ENCODE measurements at regions not wholly inside any gene's neighbourhood (a gene's known extent, or its start where the extent isn't known, plus 50 kb on each side); places are given as distances from the start of the nearest gene placed in this dataset.

- no peaks in the 10 kb centered on the region for H3K36me3 ChIP-seq (ENCODE audit: low read depth)
- H3K4me1 ChIP-seq (ENCODE audit: insufficient read depth), result no peaks in the 10 kb centered on the region
- DNase-seq, result no peak
- 16 to 23% methylated on average over 2 of the region's 2 CpGs for WGBS, 2 experiments (ENCODE audit: low coverage in 1 of 2, low lambda C conversion rate in 2 of 2, missing lambda C conversion rate in 2 of 2)
- no peaks in the 10 kb centered on the region for H3K27me3 ChIP-seq (replicated peaks; ENCODE audit: insufficient read depth)
- H3K4me2 ChIP-seq (ENCODE audit: unreplicated experiment), result no peak overlapping the region
- no peaks in the 10 kb centered on the region for H4K20me1 ChIP-seq (ENCODE audit: insufficient read depth)
- TF ChIP-seq EZH2phosphoT487 (IDR thresholded peaks at IDR 0.05; ENCODE audit: insufficient read depth, low read depth), result no peak
- TF ChIP-seq EZH2 (IDR thresholded peaks at IDR 0.05; ENCODE audit: insufficient read depth, poor library complexity, severe bottlenecking), result no peak
- no peaks in the 10 kb centered on the region for H3K79me2 ChIP-seq (ENCODE audit: insufficient read depth)
- no peak overlapping the region for H2AFZ ChIP-seq
- H3K9me3 ChIP-seq (ENCODE audit: low read depth), result no peaks in the 10 kb centered on the region
- no peak overlapping the region for H3K4me3 ChIP-seq
- no peaks in the 10 kb centered on the region for H3F3A ChIP-seq (ENCODE audit: insufficient read depth)
- H3K27ac ChIP-seq, result no peak overlapping the region
- H3K9me2 ChIP-seq (ENCODE audit: insufficient read depth), result no peaks in the 10 kb centered on the region
- in situ Hi-C loops (cut with MboI), result no loop called here
- no peak overlapping the region for H3K9ac ChIP-seq
Measured at GRCh38 chr7:125848157-125848556, 918.5 kb upstream of the POT1 start.

DNA sequence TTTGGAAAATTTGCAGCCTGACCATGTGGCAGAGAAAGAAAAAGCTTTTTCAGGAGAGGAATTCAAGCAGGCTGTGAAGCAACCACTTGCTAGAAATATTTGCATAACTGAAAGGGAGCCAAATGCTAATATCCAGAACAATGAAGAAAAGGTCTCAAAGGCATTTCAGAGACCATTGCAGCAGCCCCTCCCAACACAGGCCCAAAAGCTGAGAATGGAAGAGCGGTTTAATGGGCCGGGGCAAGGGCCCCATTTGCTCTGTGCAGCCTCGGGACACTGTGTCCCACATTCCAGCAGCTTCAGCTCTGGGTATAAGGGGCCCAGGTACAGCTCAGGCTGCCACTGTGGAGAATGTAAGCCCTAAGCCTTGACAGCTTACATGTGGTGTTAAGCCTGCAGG lies 918.1 kb upstream of the POT1 start:
- H2AFZ ChIP-seq, result no peak overlapping the region
- no peaks in the 10 kb centered on the region for H3K9me3 ChIP-seq (ENCODE audit: low read depth)
- H4K20me1 ChIP-seq (ENCODE audit: insufficient read depth), result no peaks in the 10 kb centered on the region
- DNase-seq, result no peak
- no peak overlapping the region for H3K27ac ChIP-seq
- H3K9ac ChIP-seq, result no peak overlapping the region
- no peaks in the 10 kb centered on the region for H3F3A ChIP-seq (ENCODE audit: insufficient read depth)
- H3K36me3 ChIP-seq (ENCODE audit: low read depth), result no peaks in the 10 kb centered on the region
- no peak overlapping the region for H3K4me3 ChIP-seq
- H3K9me2 ChIP-seq (ENCODE audit: insufficient read depth), result no peaks in the 10 kb centered on the region
- TF ChIP-seq EZH2 (IDR thresholded peaks at IDR 0.05; ENCODE audit: insufficient read depth, poor library complexity, severe bottlenecking) (no peak), EZH2phosphoT487 (IDR thresholded peaks at IDR 0.05; ENCODE audit: insufficient read depth, low read depth) (no peak)
- no peaks in the 10 kb centered on the region for H3K4me1 ChIP-seq (ENCODE audit: insufficient read depth)
- H3K4me2 ChIP-seq (ENCODE audit: unreplicated experiment), result no peak overlapping the region
- H3K27me3 ChIP-seq (replicated peaks; ENCODE audit: insufficient read depth), result no peaks in the 10 kb centered on the region
- H3K79me2 ChIP-seq (ENCODE audit: insufficient read depth), result no peaks in the 10 kb centered on the region
- 16 to 25% methylated on average over 3 of the region's 3 CpGs for WGBS, 2 experiments (ENCODE audit: low coverage in 1 of 2, low lambda C conversion rate in 2 of 2, missing lambda C conversion rate in 2 of 2)
- in situ Hi-C loops (cut with MboI), result no loop called here

- no peak for DNase-seq
- Histone ChIP-seq H3K27me3 (replicated peaks; ENCODE audit: insufficient read depth) (no peaks in the 10 kb centered on the region), H3K79me2 (ENCODE audit: insufficient read depth) (no peaks in the 10 kb centered on the region), H3K9me2 (ENCODE audit: insufficient read depth) (no peaks in the 10 kb centered on the region), H2AFZ (no peak overlapping the region), H3K27ac (no peak overlapping the region), H3K36me3 (ENCODE audit: low read depth) (no peaks in the 10 kb centered on the region), H3F3A (ENCODE audit: insufficient read depth) (no peaks in the 10 kb centered on the region), H3K4me1 (ENCODE audit: insufficient read depth) (no peaks in the 10 kb centered on the region), H3K4me3 (no peak overlapping the region), H3K4me2 (ENCODE audit: unreplicated experiment) (no peak overlapping the region), H3K9ac (no peak overlapping the region), H3K9me3 (ENCODE audit: low read depth) (no peaks in the 10 kb centered on the region), H4K20me1 (ENCODE audit: insufficient read depth) (no peaks in the 10 kb centered on the region)
- in situ Hi-C loops (cut with MboI), result no loop called here
- no peak for TF ChIP-seq EZH2 (IDR thresholded peaks at IDR 0.05; ENCODE audit: insufficient read depth, poor library complexity, severe bottlenecking)
- no peak for TF ChIP-seq EZH2phosphoT487 (IDR thresholded peaks at IDR 0.05; ENCODE audit: insufficient read depth, low read depth)
- 11 to 14% methylated on average over 3 of the region's 3 CpGs for WGBS, 2 experiments (ENCODE audit: low coverage in 1 of 2, low lambda C conversion rate in 2 of 2, missing lambda C conversion rate in 2 of 2)
Measured at GRCh38 chr7:125847055-125847454, 917.4 kb upstream of the POT1 start.

- Histone ChIP-seq H3K4me3 (no peak overlapping the region), H3K4me1 (ENCODE audit: insufficient read depth) (no peaks in the 10 kb centered on the region), H3K27me3 (replicated peaks; ENCODE audit: insufficient read depth) (no peaks in the 10 kb centered on the region), H3K27ac (no peak overlapping the region), H3F3A (ENCODE audit: insufficient read depth) (no peaks in the 10 kb centered on the region), H3K9me2 (ENCODE audit: insufficient read depth) (no peaks in the 10 kb centered on the region), H3K9ac (no peak overlapping the region), H3K9me3 (ENCODE audit: low read depth) (no peaks in the 10 kb centered on the region), H4K20me1 (ENCODE audit: insufficient read depth) (no peaks in the 10 kb centered on the region), H3K4me2 (ENCODE audit: unreplicated experiment) (no peak overlapping the region), H3K79me2 (ENCODE audit: insufficient read depth) (no peaks in the 10 kb centered on the region), H2AFZ (no peak overlapping the region), H3K36me3 (ENCODE audit: low read depth) (no peaks in the 10 kb centered on the region)
- 14 to 20% methylated on average over 1 of the region's 1 CpG for WGBS, 2 experiments (ENCODE audit: low coverage in 1 of 2, low lambda C conversion rate in 2 of 2, missing lambda C conversion rate in 2 of 2)
- in situ Hi-C loops (cut with MboI), result no loop called here
- no peak for DNase-seq
- TF ChIP-seq EZH2phosphoT487 (IDR thresholded peaks at IDR 0.05; ENCODE audit: insufficient read depth, low read depth) (no peak), EZH2 (IDR thresholded peaks at IDR 0.05; ENCODE audit: insufficient read depth, poor library complexity, severe bottlenecking) (no peak)
Measured at GRCh38 chr7:125845686-125846085, 916.1 kb upstream of the POT1 start.

DNA sequence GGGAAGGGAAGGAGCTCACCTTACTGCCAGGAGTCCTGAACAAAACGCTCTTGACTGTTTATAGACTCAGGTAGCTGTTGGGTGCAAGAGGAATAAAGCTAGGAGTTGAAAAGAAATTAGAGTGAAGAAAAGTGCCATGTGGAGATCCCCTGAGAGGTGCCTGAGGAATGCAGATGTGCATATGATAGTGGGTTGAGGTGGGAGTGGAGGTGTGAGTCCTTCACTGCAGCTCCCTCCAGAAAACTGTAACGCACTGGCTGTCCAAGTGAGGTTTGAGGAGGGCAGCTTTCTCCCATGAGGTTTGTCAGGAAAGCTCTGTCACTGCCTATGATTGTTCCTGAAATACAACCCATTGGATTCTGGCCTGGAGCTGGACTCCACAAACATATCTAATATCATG lies 904.8 kb upstream of the POT1 start:
- Histone ChIP-seq H3K4me2 (ENCODE audit: unreplicated experiment) (no peak overlapping the region), H3K9ac (no peak overlapping the region), H3K79me2 (ENCODE audit: insufficient read depth) (no peaks in the 10 kb centered on the region), H4K20me1 (ENCODE audit: insufficient read depth) (no peaks in the 10 kb centered on the region), H3F3A (ENCODE audit: insufficient read depth) (no peaks in the 10 kb centered on the region), H3K27ac (no peak overlapping the region), H3K9me2 (ENCODE audit: insufficient read depth) (no peaks in the 10 kb centered on the region), H3K27me3 (replicated peaks; ENCODE audit: insufficient read depth) (no peaks in the 10 kb centered on the region), H3K9me3 (ENCODE audit: low read depth) (no peaks in the 10 kb centered on the region), H3K36me3 (ENCODE audit: low read depth) (no peaks in the 10 kb centered on the region), H2AFZ (no peak overlapping the region), H3K4me3 (no peak overlapping the region), H3K4me1 (ENCODE audit: insufficient read depth) (no peaks in the 10 kb centered on the region)
- WGBS, 2 experiments (ENCODE audit: low coverage in 1 of 2, low lambda C conversion rate in 2 of 2, missing lambda C conversion rate in 2 of 2), result 7 to 15% methylated on average over 2 of the region's 2 CpGs
- DNase-seq, result no peak
- TF ChIP-seq EZH2phosphoT487 (IDR thresholded peaks at IDR 0.05; ENCODE audit: insufficient read depth, low read depth) (no peak), EZH2 (IDR thresholded peaks at IDR 0.05; ENCODE audit: insufficient read depth, poor library complexity, severe bottlenecking) (no peak)
- in situ Hi-C loops (cut with MboI), result no loop called here
